HL-60 (cell line): ENCODE measurements at regions not wholly inside any gene's neighbourhood (a gene's known extent, or its start where the extent isn't known, plus 50 kb on each side); places are given as distances from the start of the nearest gene placed in this dataset.

ENCODE experiments used
- DNase-seq, 2 experiments: peaks; one replicate each; pipeline ENCODE4 v3.0.0-alpha.2; 2010 to 2020; ENCODE audit warnings: low read depth in 1 of 2, low spot score in 1 of 2
- H3K27ac ChIP-seq: fragments of 250-450 bp; sonication (Bioruptor Pico); replicated peaks from 2 replicates; pipeline ENCODE4 v1.5.1; 2020; ENCODE audit warnings: mild to moderate bottlenecking, moderate library complexity
- H3K27me3 ChIP-seq: fragments of 250-450 bp; sonication (Bioruptor Pico); 2 replicates; pipeline ENCODE4 v1.5.1; 2021; ENCODE audit warnings: mild to moderate bottlenecking, moderate library complexity; ENCODE audit not compliant: insufficient read depth, poor library complexity, severe bottlenecking
- H3K4me3 ChIP-seq: replicated peaks from 2 replicates; pipeline ENCODE4 v1.5.1; 2011; ENCODE audit warnings: mild to moderate bottlenecking, control low read depth, low read length; ENCODE audit not compliant: insufficient read depth
- CTCF ChIP-seq: IDR thresholded peaks from one replicate; pipeline ENCODE4 v1.5.1; 2011; ENCODE audit warnings: low read length, control low read depth, inconsistent platforms; ENCODE audit not compliant: insufficient read depth
- GABPA ChIP-seq: IDR thresholded peaks from 2 replicates; pipeline ENCODE4 v1.6.1; 2012; ENCODE audit warnings: low read depth
- POLR2AphosphoS5 ChIP-seq: IDR thresholded peaks from 2 replicates; pipeline ENCODE4 v1.6.1; 2012; ENCODE audit warnings: low read depth
- REST ChIP-seq: IDR thresholded peaks from 2 replicates; pipeline ENCODE4 v1.6.1; 2012; ENCODE audit warnings: low read depth; ENCODE audit not compliant: insufficient replicate concordance
- SPI1 ChIP-seq: IDR thresholded peaks from 2 replicates; pipeline ENCODE4 v1.6.1; 2012; ENCODE audit warnings: low read depth, mild to moderate bottlenecking, borderline replicate concordance

DNA sequence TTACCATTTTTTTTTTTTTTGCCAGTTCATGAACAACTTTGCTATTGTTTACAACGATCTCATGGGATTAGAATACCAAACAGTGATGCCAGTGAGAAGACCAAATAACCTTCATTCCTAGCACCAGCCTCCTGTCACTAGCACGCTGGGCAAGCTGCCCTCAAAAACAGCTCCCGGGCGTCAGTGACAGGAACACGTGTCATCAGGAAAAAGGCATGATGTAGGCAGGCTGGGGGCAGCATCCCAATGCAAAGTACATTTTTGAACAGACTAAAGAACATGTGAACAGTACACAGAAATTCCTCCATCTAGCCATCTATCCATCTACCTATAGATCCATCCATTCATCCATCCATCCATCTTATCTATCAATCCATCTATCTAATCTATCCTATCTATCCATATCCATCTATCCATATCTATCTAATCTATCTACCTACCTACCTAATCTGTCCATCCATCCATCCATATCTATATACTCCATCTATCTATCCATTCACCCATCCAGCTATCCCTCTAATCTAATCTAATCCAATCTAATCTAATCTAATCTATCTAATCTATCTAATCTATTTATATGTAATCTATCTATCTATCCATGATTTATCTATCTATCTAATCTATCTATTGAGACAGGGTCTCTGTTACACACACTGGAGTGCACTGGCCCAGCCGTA lies 378.5 kb downstream of the SHANK2 start:
- no peak for TF ChIP-seq GABPA
- no peak for TF ChIP-seq CTCF
- no peak for TF ChIP-seq POLR2AphosphoS5
- TF ChIP-seq SPI1, result no peak
- TF ChIP-seq REST, result no peak
- Histone ChIP-seq H3K4me3 (no peak overlapping the region), H3K27ac (no peak overlapping the region), H3K27me3 (no peaks in the 10 kb centered on the region)
- DNase-seq, result no peak

- Histone ChIP-seq H3K27me3 (no peaks in the 10 kb centered on the region), H3K4me3 (no peak overlapping the region), H3K27ac (no peak overlapping the region)
- no peak for DNase-seq
- no peak for TF ChIP-seq GABPA
- TF ChIP-seq REST, result no peak
- no peak for TF ChIP-seq SPI1
- TF ChIP-seq POLR2AphosphoS5, result no peak
- TF ChIP-seq CTCF, result no peak
Measured at GRCh38 chr11:70876685-70877084, 375.7 kb downstream of the SHANK2 start.

- no peaks in the 10 kb centered on the region for H3K27me3 ChIP-seq
- no peak overlapping the region for H3K4me3 ChIP-seq
- no peak for DNase-seq
- no peak overlapping the region for H3K27ac ChIP-seq
- TF ChIP-seq SPI1 (no peak), POLR2AphosphoS5 (no peak), CTCF (no peak), GABPA (no peak), REST (no peak)
Measured at GRCh38 chr11:70877151-70877550, 375.2 kb downstream of the SHANK2 start.
